Muscle layer of duodenum (tissue), 2 donors: ENCODE measurements at regions not wholly inside any gene's neighbourhood (a gene's known extent, or its start where the extent isn't known, plus 50 kb on each side); places are given as distances from the start of the nearest gene placed in this dataset.

ENCODE experiments used
- H3K27ac ChIP-seq: one replicate; pipeline ENCODE4 v1.7.0; 2013; ENCODE audit warnings: mild to moderate bottlenecking, low read length
- H3K27me3 ChIP-seq: one replicate; pipeline ENCODE4 v1.7.0; 2013; ENCODE audit warnings: low read depth, mild to moderate bottlenecking, control low read depth, low read length
- H3K36me3 ChIP-seq, 2 donors: one replicate each; pipeline ENCODE4 v1.7.0; 2013; ENCODE audit warnings: low read length in 2 of 2, control low read depth in 1 of 2, mild to moderate bottlenecking in 1 of 2; ENCODE audit not compliant: insufficient read depth in 2 of 2, control insufficient read depth in 1 of 2
- H3K4me1 ChIP-seq, 2 donors: one replicate each; pipeline ENCODE4 v1.7.0; 2013; ENCODE audit warnings: low read length in 2 of 2, mild to moderate bottlenecking in 2 of 2, control low read depth in 1 of 2, moderate library complexity in 1 of 2; ENCODE audit not compliant: insufficient read depth in 2 of 2, control insufficient read depth in 1 of 2
- H3K4me3 ChIP-seq, 2 donors: one replicate each; pipeline ENCODE4 v1.7.0; 2013; ENCODE audit warnings: low read length in 2 of 2, low read depth in 1 of 2, mild to moderate bottlenecking in 1 of 2
- H3K9me3 ChIP-seq, 2 donors: one replicate each; pipeline ENCODE4 v1.7.0; 2013; ENCODE audit warnings: low read length in 2 of 2, control low read depth in 1 of 2, mild to moderate bottlenecking in 1 of 2; ENCODE audit not compliant: control insufficient read depth in 1 of 2
- donor health status: healthy.

DNA sequence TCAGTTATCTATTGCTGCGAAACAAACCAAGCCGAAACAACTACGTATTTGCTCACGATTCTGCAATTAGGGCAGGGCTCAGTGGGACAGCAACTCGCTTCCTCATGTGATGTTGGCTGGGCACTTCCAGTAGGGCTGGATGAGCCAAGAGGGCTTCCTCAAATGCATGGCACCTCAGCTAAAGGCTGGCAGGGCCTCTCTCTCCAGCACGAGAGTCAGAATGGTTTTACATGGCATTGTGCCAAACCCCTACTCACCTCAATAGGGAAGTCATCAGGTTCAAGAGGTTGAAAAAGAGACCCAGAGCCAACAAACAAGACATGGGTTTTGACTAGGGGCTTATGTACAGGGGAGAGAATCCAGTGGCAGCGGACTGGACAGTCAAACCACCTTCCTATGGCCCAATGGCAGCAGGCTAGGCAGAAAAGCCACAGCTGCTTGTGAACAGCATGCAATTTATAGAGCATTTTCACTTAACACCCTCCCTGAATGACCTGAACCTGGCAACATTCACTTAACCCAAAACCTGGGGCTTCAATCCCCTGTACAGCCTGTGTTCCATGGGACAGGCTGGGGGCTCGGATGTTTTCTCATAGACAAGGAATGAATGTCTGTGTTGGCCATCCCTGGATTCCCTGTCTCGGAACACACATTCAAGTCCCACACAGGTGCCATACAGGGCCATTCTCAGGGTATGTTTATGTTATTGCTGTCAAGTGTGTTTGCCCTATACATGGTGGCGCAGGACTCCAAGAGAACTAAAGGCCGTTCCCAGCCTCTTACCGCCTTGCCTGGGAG lies 154.2 kb upstream of the NAV2 start:
- no peak overlapping the region for H3K4me3 ChIP-seq
- no peak overlapping the region for H3K27ac ChIP-seq
- no peaks in the 10 kb centered on the region for H3K4me1 ChIP-seq
- H3K27me3 ChIP-seq = no peaks in the 10 kb centered on the region
- H3K36me3 ChIP-seq = no peaks in the 10 kb centered on the region
- no peaks in the 10 kb centered on the region for H3K9me3 ChIP-seq

DNA sequence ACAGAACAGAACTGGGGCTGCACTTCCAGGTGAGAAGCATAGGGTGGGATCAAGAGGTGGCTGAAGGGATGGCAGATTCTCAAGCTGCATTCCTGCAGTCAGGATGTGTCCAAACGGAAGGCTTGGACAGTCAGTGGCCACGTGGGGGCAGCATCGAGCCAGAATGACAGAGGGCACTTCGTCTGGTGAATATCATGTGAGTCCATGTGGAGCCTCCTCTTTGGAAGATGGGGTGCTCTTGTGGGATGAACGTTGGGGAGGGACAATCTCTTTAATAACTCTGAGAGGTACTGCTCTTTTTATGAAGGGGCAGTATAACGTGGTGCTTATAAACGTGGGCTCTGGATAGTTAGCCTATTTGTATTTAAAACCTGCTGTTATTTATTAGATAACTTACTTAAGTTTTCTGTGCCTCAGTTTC lies 154.9 kb upstream of the NAV2 start:
- Histone ChIP-seq H3K36me3 (no peaks in the 10 kb centered on the region), H3K27ac (no peak overlapping the region), H3K4me1 (no peaks in the 10 kb centered on the region), H3K27me3 (no peaks in the 10 kb centered on the region), H3K4me3 (no peak overlapping the region), H3K9me3 (no peaks in the 10 kb centered on the region)

DNA sequence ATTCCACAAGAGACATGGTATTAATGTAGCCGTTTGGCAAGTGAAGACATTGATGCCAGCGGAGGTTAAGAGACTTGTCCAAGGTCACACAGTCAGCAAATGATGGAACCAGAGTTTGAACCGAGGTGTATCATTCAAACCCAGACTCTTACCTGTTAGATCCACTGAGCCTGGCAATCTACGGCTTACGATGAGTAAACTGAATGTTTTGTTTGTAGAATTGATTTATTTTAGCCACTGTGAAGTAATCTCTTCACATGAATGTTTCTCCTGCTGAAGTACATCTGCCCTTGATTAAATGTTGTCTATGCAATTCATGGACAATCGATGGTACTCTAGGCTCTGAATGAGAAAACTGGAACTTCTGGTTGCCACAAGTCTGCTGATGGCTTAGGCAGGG lies 155.5 kb upstream of the NAV2 start:
- no peak overlapping the region for H3K4me3 ChIP-seq
- no peak overlapping the region for H3K27ac ChIP-seq
- no peaks in the 10 kb centered on the region for H3K36me3 ChIP-seq
- no peaks in the 10 kb centered on the region for H3K4me1 ChIP-seq
- no peaks in the 10 kb centered on the region for H3K27me3 ChIP-seq
- H3K9me3 ChIP-seq = no peaks in the 10 kb centered on the region

DNA sequence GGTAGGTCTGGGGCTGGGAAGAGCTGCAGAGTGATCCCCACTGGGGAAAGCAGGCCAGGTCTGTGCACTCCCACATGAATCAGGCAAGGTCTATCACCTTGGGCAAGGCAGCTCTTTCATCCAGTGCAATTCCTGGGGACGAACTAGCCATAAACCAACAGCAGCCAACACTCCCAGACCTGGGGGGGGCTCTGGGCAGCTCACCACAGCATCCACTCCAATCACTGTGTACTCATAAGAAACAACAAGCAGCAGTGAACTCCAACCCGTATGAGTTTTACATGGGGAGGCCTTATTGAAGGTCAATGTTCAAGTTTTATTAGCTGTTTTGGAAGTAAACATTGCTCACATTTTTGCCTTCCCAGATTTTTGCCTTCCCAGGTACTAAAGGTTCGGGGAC lies 157.4 kb upstream of the NAV2 start:
- H3K9me3 ChIP-seq = no peaks in the 10 kb centered on the region
- no peak overlapping the region for H3K27ac ChIP-seq
- H3K27me3 ChIP-seq = no peaks in the 10 kb centered on the region
- H3K4me1 ChIP-seq = no peaks in the 10 kb centered on the region
- H3K4me3 ChIP-seq = no peak overlapping the region
- no peaks in the 10 kb centered on the region for H3K36me3 ChIP-seq

DNA sequence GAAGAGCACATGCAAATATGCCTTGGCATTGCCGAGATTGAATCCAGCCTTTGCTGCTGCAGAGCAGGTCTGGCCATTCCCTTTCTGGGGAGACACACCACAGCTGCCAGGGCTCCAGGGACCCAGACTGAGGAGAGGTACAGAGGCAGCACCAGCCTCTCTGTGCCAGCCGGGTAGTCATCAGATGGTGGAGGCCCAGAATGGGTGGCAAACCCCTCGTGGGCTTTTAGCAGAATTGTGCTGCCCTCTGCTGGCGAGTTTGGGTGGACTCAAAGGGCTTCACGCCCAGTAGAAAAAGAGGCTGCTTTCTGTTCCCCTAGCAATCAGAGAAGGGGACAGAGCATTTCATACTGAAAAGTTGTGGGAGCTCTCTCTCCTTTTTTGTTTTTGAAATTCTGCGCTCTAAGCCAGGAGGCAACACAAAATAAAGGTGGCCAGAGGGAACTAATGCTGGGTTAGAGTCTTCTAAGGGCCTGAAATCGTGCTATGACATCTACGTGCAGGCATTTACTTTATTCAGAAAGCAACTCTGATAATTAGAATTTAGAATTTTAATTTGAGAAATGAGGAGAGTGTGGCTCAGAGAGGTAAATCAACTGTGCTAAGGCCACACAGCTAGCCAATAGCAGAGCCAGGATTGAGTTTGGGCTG lies 158.8 kb upstream of the NAV2 start:
- Histone ChIP-seq H3K4me3 (no peak overlapping the region), H3K9me3 (no peaks in the 10 kb centered on the region), H3K27ac (no peak overlapping the region), H3K27me3 (no peaks in the 10 kb centered on the region), H3K4me1 (no peaks in the 10 kb centered on the region), H3K36me3 (no peaks in the 10 kb centered on the region)

DNA sequence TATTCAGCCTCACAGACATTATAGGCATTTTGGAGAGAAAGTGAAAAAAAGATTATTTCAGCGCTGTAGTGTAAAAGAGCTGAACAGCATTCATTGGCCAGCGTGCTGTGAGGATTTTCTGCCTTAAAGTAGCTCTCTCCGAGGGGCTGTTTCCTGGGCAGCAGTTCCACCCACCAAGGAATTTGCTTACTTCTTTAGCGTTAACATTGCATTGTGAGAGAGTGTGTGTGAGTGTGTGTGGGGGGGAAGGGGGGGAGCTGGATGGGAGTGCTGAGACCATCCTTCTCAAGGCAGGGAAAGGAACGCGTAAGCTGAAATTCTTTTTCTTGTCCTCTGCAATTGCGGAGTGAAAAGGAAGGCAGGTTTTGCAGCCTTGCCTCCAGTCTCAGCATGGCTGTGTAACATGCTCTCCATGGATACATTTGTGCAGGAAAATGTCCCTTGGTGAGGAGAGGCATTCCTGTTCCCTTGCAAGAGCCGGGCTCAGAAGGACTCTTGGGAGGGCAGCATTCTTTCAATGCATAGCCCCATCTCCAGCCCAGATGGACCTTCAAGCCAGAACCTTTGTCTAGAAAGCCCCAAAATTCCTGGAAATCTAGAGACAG lies 159.9 kb upstream of the NAV2 start:
- Histone ChIP-seq H3K4me3 (no peak overlapping the region), H3K9me3 (no peaks in the 10 kb centered on the region), H3K27me3 (no peaks in the 10 kb centered on the region), H3K27ac (no peak overlapping the region), H3K4me1 (no peaks in the 10 kb centered on the region), H3K36me3 (no peaks in the 10 kb centered on the region)

DNA sequence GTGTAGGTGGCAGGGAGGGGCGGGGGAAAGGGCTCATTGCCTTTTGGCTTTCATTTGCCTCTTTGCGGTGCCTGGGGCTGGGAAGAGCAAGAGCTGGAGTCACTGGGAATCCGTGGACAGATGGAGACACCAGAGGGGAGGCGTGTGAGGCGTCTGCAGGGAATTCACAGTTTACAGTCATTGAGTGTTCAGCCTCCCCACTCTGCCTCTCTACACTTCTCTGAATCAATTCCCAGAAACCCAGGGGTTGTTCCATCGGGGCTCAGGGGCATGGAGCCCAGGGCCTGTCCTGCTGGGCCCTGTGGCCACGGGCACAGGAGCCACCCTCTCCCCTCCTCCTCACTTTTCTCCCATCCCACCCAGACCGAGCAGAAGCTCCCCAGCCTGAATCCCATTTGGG lies 160.5 kb upstream of the NAV2 start:
- Histone ChIP-seq H3K27ac (no peak overlapping the region), H3K4me3 (no peak overlapping the region), H3K9me3 (no peaks in the 10 kb centered on the region), H3K36me3 (no peaks in the 10 kb centered on the region), H3K4me1 (no peaks in the 10 kb centered on the region), H3K27me3 (no peaks in the 10 kb centered on the region)

DNA sequence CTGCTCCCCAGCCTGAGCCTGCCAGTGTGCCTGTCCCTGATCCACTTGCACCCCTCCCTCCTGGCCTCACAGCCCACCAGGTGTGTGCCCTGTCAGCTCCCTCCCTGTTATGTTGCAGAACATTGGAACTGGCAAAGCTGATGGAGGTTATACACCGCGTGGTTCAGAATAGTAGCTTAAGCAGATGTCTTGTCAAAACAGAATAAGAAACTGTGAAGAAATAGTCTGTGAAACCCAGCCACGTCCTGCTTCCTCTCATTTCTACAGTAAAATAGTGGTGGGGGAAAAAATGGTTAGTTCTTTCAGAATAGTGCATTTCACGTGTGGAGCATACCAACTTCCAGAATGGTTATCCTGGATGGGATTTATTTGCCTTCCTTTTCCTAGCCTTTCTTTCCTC lies 161.2 kb upstream of the NAV2 start:
- Histone ChIP-seq H3K4me1 (no peaks in the 10 kb centered on the region), H3K27ac (no peak overlapping the region), H3K4me3 (no peak overlapping the region), H3K36me3 (no peaks in the 10 kb centered on the region), H3K27me3 (no peaks in the 10 kb centered on the region), H3K9me3 (no peaks in the 10 kb centered on the region)

DNA sequence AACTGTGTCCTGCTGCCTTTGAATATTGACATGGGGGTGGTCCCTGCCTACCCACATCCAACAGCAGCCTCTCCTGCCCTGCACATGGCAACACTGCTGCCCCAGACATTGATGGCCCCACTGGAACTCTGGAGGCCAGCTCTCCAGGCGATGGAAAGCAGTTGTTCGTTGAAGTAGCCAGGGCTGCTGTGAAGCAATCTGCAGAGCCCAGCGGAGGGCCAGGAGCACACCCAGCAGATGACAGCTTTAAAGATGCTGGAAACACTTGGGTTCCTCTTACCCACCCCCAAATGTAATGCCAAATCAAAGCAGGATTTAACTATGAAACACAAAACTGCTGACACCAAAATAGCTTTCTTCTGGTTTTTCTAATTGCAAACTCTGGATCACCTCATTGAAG lies 165.6 kb upstream of the NAV2 start:
- Histone ChIP-seq H3K27me3 (no peaks in the 10 kb centered on the region), H3K36me3 (no peaks in the 10 kb centered on the region), H3K4me1 (no peaks in the 10 kb centered on the region), H3K4me3 (no peak overlapping the region), H3K27ac (no peak overlapping the region), H3K9me3 (no peaks in the 10 kb centered on the region)

DNA sequence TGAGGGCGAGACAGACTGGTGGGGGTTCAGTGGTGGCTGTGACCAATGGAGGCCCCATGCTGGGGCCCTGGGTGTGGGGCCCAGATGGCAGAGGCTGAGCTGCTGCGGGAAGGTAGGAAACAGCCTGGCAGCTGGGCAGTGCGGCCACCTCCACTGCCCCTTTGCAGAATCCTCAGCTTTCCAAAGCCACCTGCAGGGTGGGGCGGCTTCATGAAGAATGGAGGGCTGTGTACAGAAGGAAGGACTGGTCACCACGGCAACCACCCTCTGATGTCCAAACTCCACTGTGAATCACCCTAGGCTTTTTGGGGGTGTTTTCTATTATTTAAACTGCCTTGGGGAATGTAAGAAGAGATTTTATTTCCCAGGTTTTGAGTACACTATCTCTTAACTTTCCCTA lies 166.3 kb upstream of the NAV2 start:
- H3K9me3 ChIP-seq = no peaks in the 10 kb centered on the region
- no peak overlapping the region for H3K4me3 ChIP-seq
- H3K27me3 ChIP-seq = no peaks in the 10 kb centered on the region
- H3K4me1 ChIP-seq = no peaks in the 10 kb centered on the region
- H3K36me3 ChIP-seq = no peaks in the 10 kb centered on the region
- no peak overlapping the region for H3K27ac ChIP-seq

DNA sequence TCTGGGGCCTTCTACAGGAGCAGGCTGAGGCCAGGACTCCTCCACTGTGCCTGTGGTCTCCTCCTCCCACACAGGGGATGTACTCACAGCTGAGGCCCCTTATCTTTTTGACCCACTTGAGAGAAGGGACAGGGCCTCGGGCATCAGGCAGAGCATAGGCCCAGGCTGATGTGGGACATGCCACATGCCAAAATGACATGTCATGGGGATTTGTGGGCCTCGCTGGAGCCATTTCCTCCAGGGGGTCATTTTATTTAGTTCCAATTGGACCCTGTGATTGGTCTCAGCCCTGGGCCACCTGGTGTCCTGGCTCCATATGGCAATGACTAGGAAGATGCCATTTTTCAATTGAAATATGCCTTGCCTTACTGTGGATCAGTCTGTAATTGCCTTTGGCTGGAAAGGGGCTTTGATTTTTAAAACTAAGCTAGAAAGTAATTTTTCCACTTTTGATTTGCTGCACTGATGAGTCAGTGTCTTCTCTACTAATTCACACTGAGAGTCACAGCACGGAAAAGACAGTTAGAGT lies 171.1 kb upstream of the NAV2 start:
- Histone ChIP-seq H3K27ac (no peak overlapping the region), H3K9me3 (no peaks in the 10 kb centered on the region), H3K4me3 (no peak overlapping the region), H3K36me3 (no peaks in the 10 kb centered on the region), H3K4me1 (no peaks in the 10 kb centered on the region), H3K27me3 (no peaks in the 10 kb centered on the region)
